A549 (cell line): ENCODE measurements at regions not wholly inside any gene's neighbourhood (a gene's known extent, or its start where the extent isn't known, plus 50 kb on each side); places are given as distances from the start of the nearest gene placed in this dataset.

Experiments used
- MAZ ChIP-seq: fragments of 150-350 bp; IDR thresholded peaks from 2 replicates; pipeline ENCODE4 v1.6.1; 2014; ENCODE audit warnings: antibody characterized with exemption, low read depth, low read length, borderline replicate concordance
- PBX3 ChIP-seq: IDR thresholded peaks from 2 replicates; pipeline ENCODE4 v1.6.1; 2012
- RFX5 ChIP-seq: fragments of 450-650 bp; IDR thresholded peaks from 2 replicates; pipeline ENCODE4 v1.7.1; 2014; ENCODE audit warnings: antibody characterized with exemption, mild to moderate bottlenecking, moderate library complexity
- SREBF2 ChIP-seq: fragments of 450-650 bp; IDR thresholded peaks from 2 replicates; pipeline ENCODE4 v1.6.1; 2014; ENCODE audit warnings: mild to moderate bottlenecking, moderate library complexity
- TF ChIP-seq, protein P1 (sequence below): fragments of >200 bp; sonication (Bioruptor Twin); formaldehyde crosslinking; IDR thresholded peaks from 3 replicates; pipeline ENCODE4 v1.5.1; 2016
- TF ChIP-seq, protein P2 (sequence below): IDR thresholded peaks from 2 replicates; pipeline ENCODE4 v1.6.1; 2012

DNA sequence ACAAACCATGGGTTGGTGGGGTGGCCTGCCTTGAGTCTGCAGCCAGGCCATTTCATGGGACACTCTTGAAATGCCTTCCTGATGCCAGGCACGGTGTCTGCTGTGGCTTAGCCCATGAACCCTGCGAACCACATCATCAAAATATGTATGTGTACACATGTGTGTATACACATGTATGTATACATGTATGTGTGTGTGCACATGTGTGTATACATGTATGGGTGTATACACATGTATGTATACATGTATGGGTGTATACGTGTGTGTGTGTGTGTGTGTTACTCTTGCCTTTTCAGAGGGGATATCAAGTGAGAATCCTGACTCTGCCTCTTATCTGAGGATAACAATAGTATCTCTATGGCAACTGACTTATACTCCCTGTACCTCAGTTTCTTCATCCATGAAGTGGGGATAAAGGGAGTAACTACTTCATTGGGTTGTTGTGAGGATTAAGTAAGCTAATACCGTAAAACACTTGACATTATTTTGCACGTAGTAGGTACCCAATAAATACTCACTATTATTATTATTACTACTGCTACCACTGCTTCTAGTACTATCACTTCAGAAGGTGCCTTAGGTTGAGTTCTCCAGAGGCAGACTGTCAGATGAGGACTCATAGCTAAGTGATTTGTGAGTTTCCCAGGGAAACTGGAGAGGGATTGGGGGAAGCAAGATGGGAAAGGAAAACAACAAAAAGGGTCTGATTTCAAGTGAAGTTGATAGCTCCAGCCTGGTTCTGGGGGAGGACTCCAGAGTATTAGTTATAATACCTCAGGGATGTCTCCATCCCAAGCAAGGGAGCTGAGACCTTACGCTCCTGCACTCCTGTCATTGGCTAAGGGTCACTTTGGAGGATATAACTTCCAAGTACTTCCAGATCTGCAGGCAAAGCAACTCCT lies 110.5 kb downstream of the VEGFA start:
- TF ChIP-seq RFX5 (no peak), PBX3 (no peak), MAZ (no peak), SREBF2 (no peak)
- TF ChIP-seq, protein P1, sequence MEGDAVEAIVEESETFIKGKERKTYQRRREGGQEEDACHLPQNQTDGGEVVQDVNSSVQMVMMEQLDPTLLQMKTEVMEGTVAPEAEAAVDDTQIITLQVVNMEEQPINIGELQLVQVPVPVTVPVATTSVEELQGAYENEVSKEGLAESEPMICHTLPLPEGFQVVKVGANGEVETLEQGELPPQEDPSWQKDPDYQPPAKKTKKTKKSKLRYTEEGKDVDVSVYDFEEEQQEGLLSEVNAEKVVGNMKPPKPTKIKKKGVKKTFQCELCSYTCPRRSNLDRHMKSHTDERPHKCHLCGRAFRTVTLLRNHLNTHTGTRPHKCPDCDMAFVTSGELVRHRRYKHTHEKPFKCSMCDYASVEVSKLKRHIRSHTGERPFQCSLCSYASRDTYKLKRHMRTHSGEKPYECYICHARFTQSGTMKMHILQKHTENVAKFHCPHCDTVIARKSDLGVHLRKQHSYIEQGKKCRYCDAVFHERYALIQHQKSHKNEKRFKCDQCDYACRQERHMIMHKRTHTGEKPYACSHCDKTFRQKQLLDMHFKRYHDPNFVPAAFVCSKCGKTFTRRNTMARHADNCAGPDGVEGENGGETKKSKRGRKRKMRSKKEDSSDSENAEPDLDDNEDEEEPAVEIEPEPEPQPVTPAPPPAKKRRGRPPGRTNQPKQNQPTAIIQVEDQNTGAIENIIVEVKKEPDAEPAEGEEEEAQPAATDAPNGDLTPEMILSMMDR: no peak
- TF ChIP-seq, protein P2, sequence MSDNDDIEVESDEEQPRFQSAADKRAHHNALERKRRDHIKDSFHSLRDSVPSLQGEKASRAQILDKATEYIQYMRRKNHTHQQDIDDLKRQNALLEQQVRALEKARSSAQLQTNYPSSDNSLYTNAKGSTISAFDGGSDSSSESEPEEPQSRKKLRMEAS: no peak
